Neural cell (in vitro differentiated cells): ENCODE measurements at regions not wholly inside any gene's neighbourhood (a gene's known extent, or its start where the extent isn't known, plus 50 kb on each side); places are given as distances from the start of the nearest gene placed in this dataset.

Source experiments
- H2AFZ ChIP-seq: fragments of 200-600, 300-800 bp; sonication (generic), shearing (Covaris generic); 2 replicates; pipeline ENCODE4 v1.6.0; 2014; ENCODE audit warnings: low read depth, mild to moderate bottlenecking, antibody characterized with exemption, low read length, moderate library complexity
- H3F3A ChIP-seq: fragments of 200-600 bp; shearing (Covaris generic); 2 replicates; pipeline ENCODE4 v1.6.1; 2016; ENCODE audit warnings: mild to moderate bottlenecking, moderate library complexity, mixed read lengths, antibody characterized with exemption, low read length; ENCODE audit not compliant: insufficient read depth, poor library complexity, severe bottlenecking
- H3K27ac ChIP-seq: fragments of 200-600, 300-800 bp; sonication (generic), shearing (Covaris generic); 2 replicates; pipeline ENCODE4 v1.5.1; 2014; ENCODE audit warnings: mild to moderate bottlenecking, low read length, moderate library complexity
- H3K27me3 ChIP-seq: fragments of 300-800, 200-600 bp; sonication (generic), shearing (Covaris generic); 2 replicates; pipeline ENCODE4 v1.6.0; 2014; ENCODE audit warnings: mild to moderate bottlenecking, low read depth, low read length, moderate library complexity; ENCODE audit not compliant: insufficient read depth
- H3K36me3 ChIP-seq: fragments of 300-800, 200-600 bp; sonication (generic), shearing (Covaris generic); 2 replicates; pipeline ENCODE4 v1.5.1; 2014; ENCODE audit warnings: mild to moderate bottlenecking, antibody characterized with exemption, low read length, moderate library complexity; ENCODE audit not compliant: insufficient read depth
- H3K4me2 ChIP-seq: fragments of 300-800, 200-600 bp; sonication (generic), shearing (Covaris generic); 2 replicates; pipeline ENCODE4 v1.6.0; 2014; ENCODE audit warnings: mild to moderate bottlenecking, low read length
- H3K4me3 ChIP-seq: fragments of 300-800, 200-600 bp; sonication (generic), shearing (Covaris generic); 2 replicates; pipeline ENCODE4 v1.5.1; 2014; ENCODE audit warnings: mild to moderate bottlenecking, low read length, moderate library complexity
- H3K79me2 ChIP-seq: fragments of 200-600 bp; shearing (Covaris generic); replicated peaks from 2 replicates; pipeline ENCODE4 v1.6.0; 2014; ENCODE audit warnings: mild to moderate bottlenecking, low read length, moderate library complexity; ENCODE audit not compliant: insufficient read depth
- H3K9ac ChIP-seq: fragments of 300-800, 200-600 bp; sonication (generic), shearing (Covaris generic); 2 replicates; pipeline ENCODE4 v1.6.1; 2016; ENCODE audit warnings: mild to moderate bottlenecking, low read length, mixed read lengths
- H3K9me2 ChIP-seq: fragments of 200-600 bp; shearing (Covaris generic); 2 replicates; pipeline ENCODE4 v1.6.1; 2016; ENCODE audit warnings: mild to moderate bottlenecking, low read length, mixed read lengths; ENCODE audit not compliant: insufficient read depth
- H3K9me3 ChIP-seq: fragments of 200-600, 300-800 bp; sonication (generic), shearing (Covaris generic); 2 replicates; pipeline ENCODE4 v1.6.1; 2016; ENCODE audit warnings: mild to moderate bottlenecking, mixed run types, low read length, moderate library complexity, mixed read lengths
- H4K20me1 ChIP-seq: fragments of 200-600 bp; shearing (Covaris generic); 2 replicates; pipeline ENCODE4 v1.6.1; 2016; ENCODE audit warnings: mild to moderate bottlenecking, mixed run types; ENCODE audit not compliant: insufficient read depth
- CTCF ChIP-seq: fragments of 450-650 bp; IDR thresholded peaks from 2 replicates; pipeline ENCODE4 v1.5.1; 2014; ENCODE audit warnings: antibody characterized with exemption, mild to moderate bottlenecking, moderate library complexity; ENCODE audit not compliant: poor library complexity, severe bottlenecking
- EP300 ChIP-seq: fragments of 450-650 bp; conservative IDR thresholded peaks from 2 replicates; pipeline ENCODE4 v1.6.1; 2014; ENCODE audit warnings: antibody characterized with exemption, mild to moderate bottlenecking, moderate library complexity; ENCODE audit not compliant: poor library complexity, severe bottlenecking
- EZH2 ChIP-seq: fragments of 200-600, 300-800 bp; shearing (Covaris generic), sonication (generic); IDR thresholded peaks from 2 replicates; pipeline ENCODE4 v1.6.1; 2014; ENCODE audit warnings: antibody characterized with exemption, low read length, borderline replicate concordance, mild to moderate bottlenecking; ENCODE audit not compliant: insufficient read depth, poor library complexity, severe bottlenecking
- MXI1 ChIP-seq: fragments of 450-650 bp; conservative IDR thresholded peaks from 2 replicates; pipeline ENCODE4 v1.6.1; 2014; ENCODE audit warnings: antibody characterized with exemption, mild to moderate bottlenecking; ENCODE audit not compliant: poor library complexity, severe bottlenecking
- POLR2AphosphoS5 ChIP-seq: IDR thresholded peaks from 2 replicates; pipeline ENCODE4 v1.6.1; 2012
- RAD21 ChIP-seq: fragments of 450-650 bp; conservative IDR thresholded peaks from 2 replicates; pipeline ENCODE4 v1.6.1; 2014; ENCODE audit warnings: antibody characterized with exemption, mild to moderate bottlenecking, moderate library complexity
- REST ChIP-seq: IDR thresholded peaks from 2 replicates; pipeline ENCODE4 v1.6.1; 2012; ENCODE audit warnings: borderline replicate concordance
- SMC3 ChIP-seq: fragments of 450-650 bp; conservative IDR thresholded peaks from 2 replicates; pipeline ENCODE4 v1.6.1; 2014; ENCODE audit warnings: antibody characterized with exemption, mild to moderate bottlenecking, moderate library complexity; ENCODE audit not compliant: poor library complexity
- TAF1 ChIP-seq: IDR thresholded peaks from 2 replicates; pipeline ENCODE4 v1.6.1; 2012; ENCODE audit warnings: low read depth

GRCh38 chr10:69687426-69687825 lies 57.4 kb downstream of the FAM241B start:
- Histone ChIP-seq H3F3A (no peaks in the 10 kb centered on the region), H3K4me2 (no peak overlapping the region), H3K79me2 (no peaks in the 10 kb centered on the region), H3K4me3 (no peak overlapping the region), H3K27me3 (no peaks in the 10 kb centered on the region), H3K27ac (no peak overlapping the region), H3K9ac (no peak overlapping the region), H3K9me3 (no peaks in the 10 kb centered on the region), H3K9me2 (no peaks in the 10 kb centered on the region), H2AFZ (no peak overlapping the region), H4K20me1 (no peaks in the 10 kb centered on the region), H3K36me3 (no peaks in the 10 kb centered on the region)
- no peak for TF ChIP-seq REST
- TF ChIP-seq EP300 = no peak
- TF ChIP-seq RAD21 = no peak
- TF ChIP-seq TAF1 = no peak
- no peak for TF ChIP-seq SMC3
- no peak for TF ChIP-seq MXI1
- TF ChIP-seq POLR2AphosphoS5 = no peak
- no peak for TF ChIP-seq CTCF

- Histone ChIP-seq H4K20me1 (no peaks in the 10 kb centered on the region), H3K4me3 (no peak overlapping the region), H3K79me2 (no peaks in the 10 kb centered on the region), H3F3A (no peaks in the 10 kb centered on the region), H3K9me3 (no peaks in the 10 kb centered on the region), H3K27ac (no peak overlapping the region), H3K9ac (no peak overlapping the region), H3K4me2 (no peak overlapping the region), H3K27me3 (no peaks in the 10 kb centered on the region), H3K36me3 (no peaks in the 10 kb centered on the region), H2AFZ (no peak overlapping the region), H3K9me2 (no peaks in the 10 kb centered on the region)
- TF ChIP-seq CTCF (no peak), EZH2 (no peak), EP300 (no peak), TAF1 (no peak), MXI1 (no peak), SMC3 (no peak), RAD21 (no peak), REST (no peak), POLR2AphosphoS5 (no peak)
These were observed 62.2 kb downstream of the FAM241B start for GRCh38 chr10:69692267-69692666.
